ENCODE measurements at regions not wholly inside any gene's neighbourhood (a gene's known extent, or its start where the extent isn't known, plus 50 kb on each side); places are given as distances from the start of the nearest gene placed in this dataset.
"Not testable (repeated sequence)": the region's sequence is repeated elsewhere in the genome, so short reads cannot be mapped to it uniquely, and the experiment has no call there.

DNA sequence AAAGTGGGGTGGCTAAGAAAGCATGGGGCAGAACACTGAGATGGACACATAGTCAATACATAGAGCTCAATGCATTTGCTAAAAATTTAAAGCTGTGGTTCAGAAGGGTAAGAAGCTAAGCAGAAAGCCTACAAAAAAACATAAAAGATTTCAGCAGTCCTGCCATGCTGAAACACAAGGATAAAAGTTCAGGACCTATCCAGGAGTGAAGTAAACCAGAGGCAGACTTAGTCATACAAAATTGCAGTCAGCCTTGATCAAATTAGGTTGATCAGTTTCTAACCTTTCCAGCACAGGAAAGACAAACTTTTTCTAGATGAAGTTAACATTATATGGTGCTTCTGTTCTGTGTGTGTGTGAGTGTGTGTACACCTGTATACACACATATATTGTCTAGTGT is 120.8 kb upstream of the RBMS1 start:
- no peak overlapping the region for H3K27ac ChIP-seq
- TF ChIP-seq, protein P1, sequence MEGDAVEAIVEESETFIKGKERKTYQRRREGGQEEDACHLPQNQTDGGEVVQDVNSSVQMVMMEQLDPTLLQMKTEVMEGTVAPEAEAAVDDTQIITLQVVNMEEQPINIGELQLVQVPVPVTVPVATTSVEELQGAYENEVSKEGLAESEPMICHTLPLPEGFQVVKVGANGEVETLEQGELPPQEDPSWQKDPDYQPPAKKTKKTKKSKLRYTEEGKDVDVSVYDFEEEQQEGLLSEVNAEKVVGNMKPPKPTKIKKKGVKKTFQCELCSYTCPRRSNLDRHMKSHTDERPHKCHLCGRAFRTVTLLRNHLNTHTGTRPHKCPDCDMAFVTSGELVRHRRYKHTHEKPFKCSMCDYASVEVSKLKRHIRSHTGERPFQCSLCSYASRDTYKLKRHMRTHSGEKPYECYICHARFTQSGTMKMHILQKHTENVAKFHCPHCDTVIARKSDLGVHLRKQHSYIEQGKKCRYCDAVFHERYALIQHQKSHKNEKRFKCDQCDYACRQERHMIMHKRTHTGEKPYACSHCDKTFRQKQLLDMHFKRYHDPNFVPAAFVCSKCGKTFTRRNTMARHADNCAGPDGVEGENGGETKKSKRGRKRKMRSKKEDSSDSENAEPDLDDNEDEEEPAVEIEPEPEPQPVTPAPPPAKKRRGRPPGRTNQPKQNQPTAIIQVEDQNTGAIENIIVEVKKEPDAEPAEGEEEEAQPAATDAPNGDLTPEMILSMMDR (conservative IDR thresholded peaks at IDR 0.05) = no peak
- no peak for TF ChIP-seq ZFX (IDR thresholded peaks at IDR 0.05)

DNA sequence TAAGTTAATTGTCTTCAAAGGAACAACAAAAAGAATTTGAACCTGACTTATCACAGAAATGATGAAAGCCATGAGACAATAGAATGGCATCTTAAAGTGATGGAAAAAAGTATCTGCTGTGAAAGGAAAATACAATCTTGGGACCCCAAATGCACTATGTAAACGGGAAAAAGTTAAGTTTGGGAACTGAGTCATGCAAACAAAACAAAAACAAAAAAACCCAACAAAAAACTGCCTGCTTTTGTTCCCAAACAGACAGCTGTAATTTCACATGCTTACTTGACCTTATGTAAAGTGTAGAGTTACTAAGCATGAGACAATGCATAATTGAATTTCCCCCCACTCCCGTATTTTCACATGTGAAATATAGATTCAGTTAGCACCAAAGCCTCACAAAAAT is 122.1 kb upstream of the RBMS1 start:
- no peak for TF ChIP-seq ZFX (IDR thresholded peaks at IDR 0.05)
- TF ChIP-seq, protein P1 (conservative IDR thresholded peaks at IDR 0.05) = no peak

DNA sequence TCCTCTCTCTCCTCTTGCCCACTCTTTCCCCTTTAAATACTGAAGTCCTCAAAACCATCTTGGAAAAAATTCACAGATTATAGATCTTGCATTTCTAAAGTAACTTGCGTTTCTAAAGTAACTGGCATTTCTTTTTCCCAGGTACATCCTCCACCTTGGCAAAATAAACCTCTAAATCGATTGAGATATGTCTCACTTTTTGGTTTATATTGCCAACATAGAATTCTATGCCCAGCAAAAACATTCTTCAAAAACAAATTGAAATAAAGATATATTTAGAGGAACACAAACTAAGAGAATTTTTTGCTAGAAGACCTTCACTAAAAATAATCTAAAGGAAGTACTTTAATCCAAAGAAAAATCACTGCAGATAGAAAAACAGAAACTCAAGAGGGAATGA is 122.5 kb upstream of the RBMS1 start:
- TF ChIP-seq, protein P1 (conservative IDR thresholded peaks at IDR 0.05) = no peak
- no peak for TF ChIP-seq ZFX (IDR thresholded peaks at IDR 0.05)
- H3K27ac ChIP-seq = no peak overlapping the region

More for the DNA sequence above, 122.1 kb upstream of the RBMS1 start:
- H3K27ac ChIP-seq = no peak overlapping the region

DNA sequence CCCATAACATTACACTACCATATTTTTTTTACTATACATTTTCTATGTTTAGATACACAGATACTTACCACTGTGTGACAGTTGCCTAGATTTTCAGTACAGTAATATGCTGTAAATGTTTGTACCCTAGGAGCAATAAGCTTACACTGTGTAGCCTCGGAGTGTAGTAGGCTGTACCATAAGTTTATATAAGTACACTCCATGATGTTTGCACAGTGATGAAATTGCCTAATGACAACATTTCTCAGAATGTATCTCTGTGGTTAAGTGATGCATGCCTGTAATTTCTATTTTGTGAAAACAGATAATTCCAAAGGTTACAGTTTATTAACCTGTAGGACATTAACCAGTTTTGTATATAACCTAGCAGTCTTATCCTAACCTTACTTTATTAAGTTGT is 128.1 kb upstream of the RBMS1 start:
- no peak overlapping the region for H3K27ac ChIP-seq
- TF ChIP-seq, protein P1 (conservative IDR thresholded peaks at IDR 0.05) = no peak
- TF ChIP-seq ZFX (IDR thresholded peaks at IDR 0.05) = no peak

DNA sequence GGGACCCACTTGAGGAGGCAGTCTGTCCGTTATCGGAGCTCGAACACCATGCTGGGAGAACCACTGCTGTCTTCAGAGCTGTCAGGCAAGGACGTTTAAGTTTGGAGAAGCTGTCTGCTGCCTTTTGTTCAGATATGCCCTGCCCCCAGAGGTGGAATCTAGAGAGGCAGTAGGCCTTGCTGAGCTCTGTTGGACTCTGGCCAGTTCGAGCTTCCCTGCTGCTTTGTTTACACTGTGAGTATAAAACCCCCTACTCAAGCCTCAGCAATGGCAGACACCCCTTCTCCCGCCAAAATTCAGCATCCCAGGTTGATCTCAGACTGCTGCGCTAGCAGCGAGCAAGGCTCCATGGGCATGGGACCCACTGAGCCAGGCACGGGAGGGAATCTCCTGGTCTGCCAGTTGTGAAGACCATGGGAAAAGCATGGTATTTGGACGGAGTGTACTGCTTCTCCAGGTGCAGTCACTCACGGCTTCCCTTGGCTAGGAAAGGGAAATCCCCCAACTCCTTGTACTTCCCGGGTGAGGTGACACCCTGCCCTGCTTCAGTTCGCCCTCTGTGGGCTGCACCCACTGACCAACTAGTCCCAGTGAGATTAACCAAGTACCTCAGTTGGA is 134.5 kb upstream of the RBMS1 start:
- H3K27ac ChIP-seq = not testable (repeated sequence)

DNA sequence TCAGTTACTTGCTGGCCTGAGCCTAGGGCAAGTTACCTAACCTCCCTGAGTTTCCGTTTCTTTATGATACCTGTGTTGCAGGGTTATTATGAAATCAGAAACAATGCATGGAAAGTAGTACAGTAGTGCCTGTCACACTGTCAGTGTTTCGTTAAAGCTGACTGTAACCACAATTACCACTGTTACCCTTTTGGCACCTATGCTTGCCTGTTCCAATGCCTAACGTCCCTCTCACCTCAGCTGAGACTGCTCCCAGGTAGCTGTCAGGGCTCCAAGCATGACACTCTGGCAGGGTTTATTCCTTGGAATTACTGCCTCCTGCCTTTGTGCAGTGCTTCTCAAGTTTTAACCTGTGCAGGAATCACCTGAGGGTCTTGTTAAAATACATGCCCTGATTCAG is 135.2 kb upstream of the RBMS1 start:
- TF ChIP-seq ZFX (IDR thresholded peaks at IDR 0.05) = no peak
- no peak overlapping the region for H3K27ac ChIP-seq

DNA sequence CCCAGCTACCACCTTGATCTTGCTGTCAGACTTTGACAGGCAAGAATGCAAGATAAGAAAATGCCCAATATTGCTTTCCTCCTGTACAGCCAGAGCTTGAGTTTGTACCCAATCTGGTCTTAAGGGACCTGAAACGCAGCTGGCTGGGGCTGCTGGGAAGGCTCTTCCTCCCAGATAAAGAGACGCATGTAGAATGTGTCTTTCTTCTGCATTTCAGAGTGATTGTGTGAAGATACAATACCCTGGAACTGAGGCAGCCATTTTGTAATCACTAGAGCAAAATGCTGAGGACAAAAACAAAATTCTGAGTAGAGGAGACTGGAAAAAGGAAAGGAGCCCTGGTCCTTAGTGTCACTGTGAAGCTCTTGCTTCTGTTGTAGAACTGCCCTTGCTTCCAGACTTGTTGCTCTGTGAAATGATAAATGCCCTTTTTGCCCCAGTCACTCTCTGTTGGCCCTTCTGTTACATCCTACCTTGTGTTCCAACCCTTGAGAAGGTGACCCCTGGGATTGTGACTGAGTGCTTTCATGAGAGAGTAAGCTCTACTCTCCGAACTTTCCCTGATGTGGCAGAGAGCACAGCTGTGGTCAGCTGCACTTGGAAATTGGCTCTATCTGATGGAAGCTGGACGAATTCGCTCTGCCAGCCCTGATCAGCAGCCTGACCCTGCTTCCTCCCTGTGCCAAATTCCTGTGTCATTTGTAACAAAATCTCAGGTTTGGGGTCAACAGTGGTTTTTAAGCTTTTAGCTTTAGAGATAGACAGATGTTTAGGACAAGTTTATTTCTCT is 137.4 kb upstream of the RBMS1 start:
- TF ChIP-seq, protein P1 (conservative IDR thresholded peaks at IDR 0.05) = no peak
- no peak for TF ChIP-seq ZFX (IDR thresholded peaks at IDR 0.05)
- H3K27ac ChIP-seq = no peak overlapping the region

DNA sequence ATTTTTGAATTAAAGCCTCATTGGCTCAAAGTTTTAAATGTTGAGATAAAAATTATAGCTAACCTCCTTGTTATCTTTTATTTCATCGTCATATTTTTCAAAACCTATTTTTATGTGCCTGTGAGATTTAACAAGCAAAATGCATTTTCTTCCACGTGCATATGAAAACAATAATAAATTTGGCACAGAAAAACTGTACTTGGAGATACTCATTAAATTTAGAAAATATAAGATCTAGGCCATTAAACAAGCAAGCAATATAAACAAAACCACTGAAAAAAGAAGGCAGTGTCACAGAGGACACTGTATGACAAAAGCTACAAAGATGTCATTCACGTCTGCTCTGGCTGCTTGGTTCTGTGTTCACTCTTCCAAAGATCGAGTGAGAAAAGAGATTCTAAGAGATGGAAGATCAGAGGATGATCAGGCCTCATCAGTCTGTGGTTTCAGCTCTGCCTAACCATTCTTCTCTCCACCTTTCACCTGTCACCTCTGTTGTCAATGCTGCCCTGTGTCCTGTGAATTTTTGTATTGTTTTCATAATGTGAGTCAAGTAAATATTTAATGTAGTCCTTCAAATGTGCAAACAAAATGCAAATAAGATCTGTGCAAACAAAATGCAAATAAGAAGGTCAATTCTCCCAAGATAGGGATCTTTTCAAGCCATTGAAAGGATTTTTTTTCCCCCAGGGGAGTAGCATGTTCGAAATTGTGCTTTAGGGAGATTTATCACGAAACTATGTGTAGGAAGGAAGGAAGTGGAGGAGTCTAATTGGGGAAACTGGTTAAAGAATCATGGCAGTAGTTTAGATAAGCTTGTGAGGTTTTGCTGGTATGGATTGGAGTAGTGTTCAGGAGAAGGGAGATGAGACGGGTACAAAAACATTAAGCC is 138.7 kb upstream of the RBMS1 start:
- H3K27ac ChIP-seq = no peak overlapping the region
- TF ChIP-seq ZFX (IDR thresholded peaks at IDR 0.05) = no peak
- TF ChIP-seq, protein P1 (conservative IDR thresholded peaks at IDR 0.05) = no peak

Measured in C4-2B (cell line).